NB4 (cell line): ENCODE measurements at regions not wholly inside any gene's neighbourhood (a gene's known extent, or its start where the extent isn't known, plus 50 kb on each side); places are given as distances from the start of the nearest gene placed in this dataset.

ENCODE experiments used
- POLR2A ChIP-seq: IDR thresholded peaks from 2 replicates; pipeline ENCODE4 v1.6.1; 2011; ENCODE audit warnings: mild to moderate bottlenecking; ENCODE audit not compliant: insufficient read length; ENCODE audit errors: extremely low read depth
- TF ChIP-seq, protein P1 (sequence below): IDR thresholded peaks from one replicate; pipeline ENCODE4 v1.5.1; 2012; ENCODE audit warnings: low read depth, low read length
- TF ChIP-seq, protein P2 (sequence below): IDR thresholded peaks from 2 replicates; pipeline ENCODE4 v1.6.1; 2011; ENCODE audit warnings: low read depth, low read length

DNA sequence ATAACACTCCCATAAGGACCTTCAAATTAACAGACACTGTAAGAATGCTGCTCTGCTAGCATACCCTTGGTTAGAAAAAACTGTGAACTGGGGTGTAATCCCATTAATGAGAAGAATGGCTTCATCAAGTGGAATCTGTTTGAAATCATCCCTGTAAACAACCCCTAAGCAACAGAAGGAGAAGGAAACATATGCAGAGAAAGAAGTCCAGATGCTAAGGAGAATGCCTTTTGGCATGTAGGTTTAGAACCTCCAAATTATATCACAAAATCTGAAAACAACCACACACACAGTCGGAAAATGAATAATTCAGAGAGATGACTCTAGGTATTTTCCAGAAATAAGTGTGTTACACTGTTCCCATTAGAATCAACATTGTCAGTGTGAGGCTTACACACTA lies 140.2 kb downstream of the NUAK1 start:
- no peak for TF ChIP-seq POLR2A
- TF ChIP-seq, protein P1, sequence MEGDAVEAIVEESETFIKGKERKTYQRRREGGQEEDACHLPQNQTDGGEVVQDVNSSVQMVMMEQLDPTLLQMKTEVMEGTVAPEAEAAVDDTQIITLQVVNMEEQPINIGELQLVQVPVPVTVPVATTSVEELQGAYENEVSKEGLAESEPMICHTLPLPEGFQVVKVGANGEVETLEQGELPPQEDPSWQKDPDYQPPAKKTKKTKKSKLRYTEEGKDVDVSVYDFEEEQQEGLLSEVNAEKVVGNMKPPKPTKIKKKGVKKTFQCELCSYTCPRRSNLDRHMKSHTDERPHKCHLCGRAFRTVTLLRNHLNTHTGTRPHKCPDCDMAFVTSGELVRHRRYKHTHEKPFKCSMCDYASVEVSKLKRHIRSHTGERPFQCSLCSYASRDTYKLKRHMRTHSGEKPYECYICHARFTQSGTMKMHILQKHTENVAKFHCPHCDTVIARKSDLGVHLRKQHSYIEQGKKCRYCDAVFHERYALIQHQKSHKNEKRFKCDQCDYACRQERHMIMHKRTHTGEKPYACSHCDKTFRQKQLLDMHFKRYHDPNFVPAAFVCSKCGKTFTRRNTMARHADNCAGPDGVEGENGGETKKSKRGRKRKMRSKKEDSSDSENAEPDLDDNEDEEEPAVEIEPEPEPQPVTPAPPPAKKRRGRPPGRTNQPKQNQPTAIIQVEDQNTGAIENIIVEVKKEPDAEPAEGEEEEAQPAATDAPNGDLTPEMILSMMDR = no peak
- TF ChIP-seq, protein P2, sequence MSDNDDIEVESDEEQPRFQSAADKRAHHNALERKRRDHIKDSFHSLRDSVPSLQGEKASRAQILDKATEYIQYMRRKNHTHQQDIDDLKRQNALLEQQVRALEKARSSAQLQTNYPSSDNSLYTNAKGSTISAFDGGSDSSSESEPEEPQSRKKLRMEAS = no peak
